ENCODE measurements at regions not wholly inside any gene's neighbourhood (a gene's known extent, or its start where the extent isn't known, plus 50 kb on each side); places are given as distances from the start of the nearest gene placed in this dataset.

DNA sequence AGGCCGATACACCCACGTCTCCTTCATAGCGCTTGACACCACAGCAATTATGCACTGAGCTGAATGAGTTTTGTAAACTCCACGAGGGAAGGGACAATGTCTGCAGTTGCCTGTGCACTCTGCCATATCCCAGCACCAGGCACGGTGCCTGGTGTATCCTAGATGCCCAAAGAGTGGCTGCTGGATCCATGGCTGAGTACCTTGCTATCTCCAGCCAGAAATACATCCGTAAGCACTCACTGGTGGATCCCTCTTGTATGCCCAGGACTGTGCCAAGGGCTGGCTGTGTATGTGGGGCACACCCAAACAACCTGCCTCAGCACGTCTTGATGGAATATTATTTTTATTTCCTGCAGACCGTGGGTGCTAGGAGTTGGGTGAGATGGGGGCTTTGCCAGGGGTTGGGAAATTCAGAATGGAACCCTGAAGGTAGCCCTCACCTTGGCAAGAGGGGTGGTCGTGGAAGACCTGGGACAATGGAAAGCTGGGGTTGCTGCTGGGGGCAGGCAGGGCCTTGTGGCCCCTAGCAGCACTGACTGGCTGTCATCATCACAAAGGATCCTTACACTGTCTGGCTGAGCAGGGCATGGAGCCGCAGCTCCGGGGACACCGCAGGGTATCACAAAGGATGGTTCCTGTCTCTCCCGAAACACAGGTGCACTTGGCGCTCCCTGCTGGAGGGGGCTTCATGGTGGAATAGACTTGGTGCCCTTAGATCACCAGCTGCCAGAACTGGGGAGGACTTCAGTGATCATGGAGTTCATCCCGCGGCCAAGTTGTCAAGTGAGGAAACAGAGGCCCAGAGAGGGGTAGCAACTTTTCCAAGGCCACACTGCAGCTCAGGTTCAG, 131.3 kb downstream of the URI1 start:
- TF ChIP-seq, protein P1, sequence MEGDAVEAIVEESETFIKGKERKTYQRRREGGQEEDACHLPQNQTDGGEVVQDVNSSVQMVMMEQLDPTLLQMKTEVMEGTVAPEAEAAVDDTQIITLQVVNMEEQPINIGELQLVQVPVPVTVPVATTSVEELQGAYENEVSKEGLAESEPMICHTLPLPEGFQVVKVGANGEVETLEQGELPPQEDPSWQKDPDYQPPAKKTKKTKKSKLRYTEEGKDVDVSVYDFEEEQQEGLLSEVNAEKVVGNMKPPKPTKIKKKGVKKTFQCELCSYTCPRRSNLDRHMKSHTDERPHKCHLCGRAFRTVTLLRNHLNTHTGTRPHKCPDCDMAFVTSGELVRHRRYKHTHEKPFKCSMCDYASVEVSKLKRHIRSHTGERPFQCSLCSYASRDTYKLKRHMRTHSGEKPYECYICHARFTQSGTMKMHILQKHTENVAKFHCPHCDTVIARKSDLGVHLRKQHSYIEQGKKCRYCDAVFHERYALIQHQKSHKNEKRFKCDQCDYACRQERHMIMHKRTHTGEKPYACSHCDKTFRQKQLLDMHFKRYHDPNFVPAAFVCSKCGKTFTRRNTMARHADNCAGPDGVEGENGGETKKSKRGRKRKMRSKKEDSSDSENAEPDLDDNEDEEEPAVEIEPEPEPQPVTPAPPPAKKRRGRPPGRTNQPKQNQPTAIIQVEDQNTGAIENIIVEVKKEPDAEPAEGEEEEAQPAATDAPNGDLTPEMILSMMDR (IDR thresholded peaks at IDR 0.05) = no peak
- TF ChIP-seq POLR2A (IDR thresholded peaks at IDR 0.05; ENCODE audit: low read length) (no peak), JUN (IDR thresholded peaks at IDR 0.05) (no peak)
- TF ChIP-seq, protein P2, sequence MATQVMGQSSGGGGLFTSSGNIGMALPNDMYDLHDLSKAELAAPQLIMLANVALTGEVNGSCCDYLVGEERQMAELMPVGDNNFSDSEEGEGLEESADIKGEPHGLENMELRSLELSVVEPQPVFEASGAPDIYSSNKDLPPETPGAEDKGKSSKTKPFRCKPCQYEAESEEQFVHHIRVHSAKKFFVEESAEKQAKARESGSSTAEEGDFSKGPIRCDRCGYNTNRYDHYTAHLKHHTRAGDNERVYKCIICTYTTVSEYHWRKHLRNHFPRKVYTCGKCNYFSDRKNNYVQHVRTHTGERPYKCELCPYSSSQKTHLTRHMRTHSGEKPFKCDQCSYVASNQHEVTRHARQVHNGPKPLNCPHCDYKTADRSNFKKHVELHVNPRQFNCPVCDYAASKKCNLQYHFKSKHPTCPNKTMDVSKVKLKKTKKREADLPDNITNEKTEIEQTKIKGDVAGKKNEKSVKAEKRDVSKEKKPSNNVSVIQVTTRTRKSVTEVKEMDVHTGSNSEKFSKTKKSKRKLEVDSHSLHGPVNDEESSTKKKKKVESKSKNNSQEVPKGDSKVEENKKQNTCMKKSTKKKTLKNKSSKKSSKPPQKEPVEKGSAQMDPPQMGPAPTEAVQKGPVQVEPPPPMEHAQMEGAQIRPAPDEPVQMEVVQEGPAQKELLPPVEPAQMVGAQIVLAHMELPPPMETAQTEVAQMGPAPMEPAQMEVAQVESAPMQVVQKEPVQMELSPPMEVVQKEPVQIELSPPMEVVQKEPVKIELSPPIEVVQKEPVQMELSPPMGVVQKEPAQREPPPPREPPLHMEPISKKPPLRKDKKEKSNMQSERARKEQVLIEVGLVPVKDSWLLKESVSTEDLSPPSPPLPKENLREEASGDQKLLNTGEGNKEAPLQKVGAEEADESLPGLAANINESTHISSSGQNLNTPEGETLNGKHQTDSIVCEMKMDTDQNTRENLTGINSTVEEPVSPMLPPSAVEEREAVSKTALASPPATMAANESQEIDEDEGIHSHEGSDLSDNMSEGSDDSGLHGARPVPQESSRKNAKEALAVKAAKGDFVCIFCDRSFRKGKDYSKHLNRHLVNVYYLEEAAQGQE (IDR thresholded peaks at IDR 0.05) = no peak
- TF ChIP-seq, protein P3, sequence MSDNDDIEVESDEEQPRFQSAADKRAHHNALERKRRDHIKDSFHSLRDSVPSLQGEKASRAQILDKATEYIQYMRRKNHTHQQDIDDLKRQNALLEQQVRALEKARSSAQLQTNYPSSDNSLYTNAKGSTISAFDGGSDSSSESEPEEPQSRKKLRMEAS (IDR thresholded peaks at IDR 0.05) = no peak

Measured in A549 (cell line).